K562 (cell line): ENCODE measurements at regions not wholly inside any gene's neighbourhood (a gene's known extent, or its start where the extent isn't known, plus 50 kb on each side); places are given as distances from the start of the nearest gene placed in this dataset.

Source experiments
- ARID1B ChIP-seq: fragments of 450-650 bp; IDR thresholded peaks from 2 replicates; pipeline ENCODE4 v1.6.1; 2016; ENCODE audit warnings: antibody characterized with exemption, mild to moderate bottlenecking, inconsistent platforms
- CBX2 ChIP-seq: fragments of 200-600 bp; sonication (generic); IDR thresholded peaks from one replicate; pipeline ENCODE4 v1.6.1; 2012; ENCODE audit warnings: mild to moderate bottlenecking, low read length, inconsistent platforms; ENCODE audit not compliant: insufficient read depth, poor library complexity, severe bottlenecking
- ESRRA ChIP-seq: fragments of 450-650 bp; IDR thresholded peaks from 2 replicates; pipeline ENCODE4 v1.6.1; 2014; ENCODE audit warnings: low read depth, mild to moderate bottlenecking, moderate library complexity, borderline replicate concordance
- HDAC2 ChIP-seq: fragments of 450-650 bp; IDR thresholded peaks from 2 replicates; pipeline ENCODE4 v1.6.1; 2016; ENCODE audit warnings: mild to moderate bottlenecking
- LARP7 ChIP-seq: fragments of 450-650 bp; IDR thresholded peaks from 2 replicates; pipeline ENCODE4 v1.6.1; 2016
- PATZ1 ChIP-seq: fragments of 250-450 bp; sonication (Bioruptor Pico); IDR thresholded peaks from 2 replicates; pipeline ENCODE4 v1.5.0; 2020; ENCODE audit warnings: mild to moderate bottlenecking, borderline replicate concordance
- POLR2H ChIP-seq: IDR thresholded peaks from 2 replicates; pipeline ENCODE4 v1.6.1; 2016; ENCODE audit warnings: missing genetic modification characterization, low read depth, mild to moderate bottlenecking, control low read depth, missing compliant biosample characterization, moderate library complexity
- RAD51 ChIP-seq: fragments of 450-650 bp; IDR thresholded peaks from 2 replicates; pipeline ENCODE4 v1.7.1; 2016; ENCODE audit warnings: low read depth, mild to moderate bottlenecking, borderline replicate concordance
- RCOR1 ChIP-seq, 2 experiments: IDR thresholded peaks; 2 replicates each; pipeline ENCODE4 v1.6.1; 2012; ENCODE audit warnings: low read depth in 2 of 2, low read length in 2 of 2, borderline replicate concordance in 1 of 2, improper control_type of control experiment in 1 of 2
- SMAD4 ChIP-seq: fragments of 250-450 bp; sonication (Bioruptor Pico); conservative IDR thresholded peaks from 2 replicates; pipeline ENCODE4 v1.8.0; 2021; ENCODE audit warnings: inconsistent platforms, mild to moderate bottlenecking, moderate library complexity
- SMARCE1 ChIP-seq: fragments of 450-650 bp; IDR thresholded peaks from 2 replicates; pipeline ENCODE4 v1.7.1; 2016; ENCODE audit warnings: mild to moderate bottlenecking
- TCF3 ChIP-seq: sonication (generic); formaldehyde crosslinking; IDR thresholded peaks from 2 replicates; pipeline ENCODE4 v1.4.0; 2020; ENCODE audit warnings: mild to moderate bottlenecking, missing genetic modification reagents
- TEAD4 ChIP-seq, 2 experiments: sonication (generic) in 1 of 2; formaldehyde crosslinking in 1 of 2; IDR thresholded peaks; 2 replicates each; pipeline versions ENCODE4 v1.6.1 to v1.8.0; 2012 to 2022; ENCODE audit warnings: borderline replicate concordance in 1 of 2, inconsistent platforms in 1 of 2, low read length in 1 of 2, mild to moderate bottlenecking in 1 of 2, missing genetic modification reagents in 1 of 2
- ZKSCAN1 ChIP-seq: fragments of 150-350 bp; IDR thresholded peaks from 2 replicates; pipeline ENCODE4 v1.6.1; 2016; ENCODE audit warnings: low read depth, low read length
- ZNF57 ChIP-seq: fragments of 450-650 bp; formaldehyde crosslinking; IDR thresholded peaks from 2 replicates; pipeline ENCODE4 v1.4.0; 2020; ENCODE audit warnings: mild to moderate bottlenecking, moderate library complexity
- ZNF639 ChIP-seq, 2 experiments: fragments of 200-800 bp in 1 of 2; sonication (Bioruptor generic) in 1 of 2; sonication (generic) in 1 of 2; formaldehyde crosslinking in 1 of 2; IDR thresholded peaks in 1 of 2; conservative IDR thresholded peaks in 1 of 2; 2 replicates each; pipeline versions ENCODE4 v1.5.0 to v1.6.1; 2016 to 2020; ENCODE audit warnings: missing compliant biosample characterization in 1 of 2, missing genetic modification characterization in 1 of 2, missing genetic modification reagents in 1 of 2
- ZNF764 ChIP-seq: fragments of 250-450 bp; sonication (Bioruptor Pico); IDR thresholded peaks from 2 replicates; pipeline ENCODE4 v1.4.0; 2020; ENCODE audit warnings: low read depth, mild to moderate bottlenecking, moderate library complexity
- TF ChIP-seq, protein P1 (sequence below): fragments of 450-650 bp; IDR thresholded peaks from 2 replicates; pipeline ENCODE4 v1.6.1; 2016; ENCODE audit warnings: low read depth, mild to moderate bottlenecking, moderate library complexity
- TF ChIP-seq, protein P2 (sequence below): fragments of 450-650 bp; formaldehyde crosslinking; IDR thresholded peaks from 2 replicates; pipeline ENCODE4 v1.4.0; 2020; ENCODE audit warnings: mild to moderate bottlenecking, moderate library complexity
- TF ChIP-seq, protein P3 (sequence below): fragments of 450-650 bp; IDR thresholded peaks from one replicate; pipeline ENCODE4 v1.6.1; 2018; ENCODE audit warnings: mild to moderate bottlenecking, moderate library complexity; ENCODE audit not compliant: partially characterized antibody

- peak; percentile 41; the same call in 1 of the 2 replicates for TF ChIP-seq ESRRA
- TF ChIP-seq, protein P1, sequence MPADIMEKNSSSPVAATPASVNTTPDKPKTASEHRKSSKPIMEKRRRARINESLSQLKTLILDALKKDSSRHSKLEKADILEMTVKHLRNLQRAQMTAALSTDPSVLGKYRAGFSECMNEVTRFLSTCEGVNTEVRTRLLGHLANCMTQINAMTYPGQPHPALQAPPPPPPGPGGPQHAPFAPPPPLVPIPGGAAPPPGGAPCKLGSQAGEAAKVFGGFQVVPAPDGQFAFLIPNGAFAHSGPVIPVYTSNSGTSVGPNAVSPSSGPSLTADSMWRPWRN: peak; percentile 55; the same call in 1 of the 2 replicates
- TF ChIP-seq RCOR1 (IDR thresholded peaks at IDR 0.05; ENCODE audit: borderline replicate concordance in 1 of 2, low read depth in 2 of 2, low read length in 2 of 2): 0 out of 4 replicates have a peak, but pooled peaks of 1 of the 2 experiments have one; percentile 35
- TF ChIP-seq LARP7: no peak
- no peak for TF ChIP-seq ZNF764
- 0 out of 4 replicates have a peak, but pooled peaks of 1 of the 2 experiments have one; percentile 38 for TF ChIP-seq ZNF639 (CRISPR knock-in tag; conservative IDR thresholded peaks at IDR 0.05 in 1 of 2, IDR thresholded peaks at IDR 0.05 in 1 of 2)
- TF ChIP-seq CBX2: no peak
- TF ChIP-seq, protein P2, sequence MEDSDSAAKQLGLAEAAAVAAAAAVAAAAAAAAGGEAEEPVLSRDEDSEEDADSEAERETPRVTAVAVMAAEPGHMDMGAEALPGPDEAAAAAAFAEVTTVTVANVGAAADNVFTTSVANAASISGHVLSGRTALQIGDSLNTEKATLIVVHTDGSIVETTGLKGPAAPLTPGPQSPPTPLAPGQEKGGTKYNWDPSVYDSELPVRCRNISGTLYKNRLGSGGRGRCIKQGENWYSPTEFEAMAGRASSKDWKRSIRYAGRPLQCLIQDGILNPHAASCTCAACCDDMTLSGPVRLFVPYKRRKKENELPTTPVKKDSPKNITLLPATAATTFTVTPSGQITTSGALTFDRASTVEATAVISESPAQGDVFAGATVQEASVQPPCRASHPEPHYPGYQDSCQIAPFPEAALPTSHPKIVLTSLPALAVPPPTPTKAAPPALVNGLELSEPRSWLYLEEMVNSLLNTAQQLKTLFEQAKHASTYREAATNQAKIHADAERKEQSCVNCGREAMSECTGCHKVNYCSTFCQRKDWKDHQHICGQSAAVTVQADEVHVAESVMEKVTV (CRISPR knock-in tag): peak; percentile 10; the same call in 1 of the 2 replicates
- 0 out of 2 replicates have a peak, but pooled peaks have one; percentile 29 for TF ChIP-seq HDAC2
- TF ChIP-seq, protein P3, sequence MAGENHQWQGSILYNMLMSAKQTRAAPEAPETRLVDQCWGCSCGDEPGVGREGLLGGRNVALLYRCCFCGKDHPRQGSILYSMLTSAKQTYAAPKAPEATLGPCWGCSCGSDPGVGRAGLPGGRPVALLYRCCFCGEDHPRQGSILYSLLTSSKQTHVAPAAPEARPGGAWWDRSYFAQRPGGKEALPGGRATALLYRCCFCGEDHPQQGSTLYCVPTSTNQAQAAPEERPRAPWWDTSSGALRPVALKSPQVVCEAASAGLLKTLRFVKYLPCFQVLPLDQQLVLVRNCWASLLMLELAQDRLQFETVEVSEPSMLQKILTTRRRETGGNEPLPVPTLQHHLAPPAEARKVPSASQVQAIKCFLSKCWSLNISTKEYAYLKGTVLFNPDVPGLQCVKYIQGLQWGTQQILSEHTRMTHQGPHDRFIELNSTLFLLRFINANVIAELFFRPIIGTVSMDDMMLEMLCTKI: no peak
- no peak for TF ChIP-seq PATZ1 (CRISPR knock-in tag)
- no peak for TF ChIP-seq ZKSCAN1
- peak; percentile 63 for TF ChIP-seq ARID1B
- TF ChIP-seq TCF3 (CRISPR knock-in tag): peak; percentile 36
- TF ChIP-seq ZNF57 (CRISPR knock-in tag): no peak
- peak; percentile 38; the same call in 1 of the 2 replicates for TF ChIP-seq POLR2H (tag)
- no peak for TF ChIP-seq RAD51
- TF ChIP-seq SMARCE1: peak; percentile 14; the same call in 1 of the 2 replicates
- TF ChIP-seq SMAD4 (CRISPR knock-in tag): peak; percentile 78
- TF ChIP-seq TEAD4 (IDR thresholded peaks at IDR 0.05; ENCODE audit: low read length): peak; percentile 60; the same call in 1 of the 2 replicates
- no peak for TF ChIP-seq TEAD4 (CRISPR knock-in tag; IDR thresholded peaks at IDR 0.05; ENCODE audit: borderline replicate concordance)
Measured at GRCh38 chr11:95450547-95451123, 219.6 kb upstream of the SESN3 start (continued).
